RWPE2 (cell line): ENCODE measurements at regions not wholly inside any gene's neighbourhood (a gene's known extent, or its start where the extent isn't known, plus 50 kb on each side); places are given as distances from the start of the nearest gene placed in this dataset.

Experiments used
- ATAC-seq: fragments of 200-7000 bp; cut with Tn5 transposase; 3 replicates; pipeline ENCODE4 v1.9.1; 2021; ENCODE audit warnings: low read depth
- DNase-seq: peaks from one replicate; pipeline ENCODE4 v3.0.0-alpha.2; 2020; ENCODE audit warnings: low spot score
- H3K27ac ChIP-seq: fragments of 450-650 bp; 2 replicates; pipeline ENCODE4 v1.5.1; 2017; ENCODE audit warnings: mild to moderate bottlenecking; ENCODE audit not compliant: poor library complexity, severe bottlenecking
- H3K27me3 ChIP-seq: fragments of 250-450 bp; sonication (Bioruptor Pico); 2 replicates; pipeline ENCODE4 v1.5.1; 2021; ENCODE audit warnings: mild to moderate bottlenecking, moderate library complexity; ENCODE audit not compliant: insufficient read depth, poor library complexity, severe bottlenecking
- H3K36me3 ChIP-seq: fragments of 250-450 bp; sonication (Bioruptor Pico); 2 replicates; pipeline ENCODE4 v1.5.1; 2020; ENCODE audit warnings: low read depth, mild to moderate bottlenecking, moderate library complexity
- H3K4me1 ChIP-seq: fragments of 250-450 bp; sonication (Bioruptor Pico); 2 replicates; pipeline ENCODE4 v1.5.1; 2021; ENCODE audit warnings: mild to moderate bottlenecking, moderate library complexity; ENCODE audit not compliant: insufficient read depth, poor library complexity, severe bottlenecking
- H3K4me3 ChIP-seq: fragments of 250-450 bp; sonication (Bioruptor Pico); 2 replicates; pipeline ENCODE4 v1.5.1; 2021; ENCODE audit warnings: mild to moderate bottlenecking, moderate library complexity; ENCODE audit not compliant: severe bottlenecking
- H3K9me3 ChIP-seq: fragments of 250-450 bp; sonication (Bioruptor Pico); 2 replicates; pipeline ENCODE4 v1.5.1; 2021; ENCODE audit warnings: mild to moderate bottlenecking, moderate library complexity; ENCODE audit not compliant: severe bottlenecking
- CTCF ChIP-seq: fragments of 450-650 bp; IDR thresholded peaks from one replicate; pipeline ENCODE4 v1.5.1; 2017; ENCODE audit warnings: mild to moderate bottlenecking, moderate library complexity; ENCODE audit not compliant: poor library complexity, severe bottlenecking

- TF ChIP-seq CTCF = no peak
- DNase-seq = no peak
- H3K36me3 ChIP-seq = peaks cover 45% of the 10 kb centered on the region
These were observed 299.7 kb upstream of the RGS6 start for GRCh38 chr14:71632440-71632946.

GRCh38 chr14:71636076-71636475, 296.2 kb upstream of the RGS6 start:
- no peak for TF ChIP-seq CTCF
- Histone ChIP-seq H3K4me3 (no peak overlapping the region), H3K27ac (no peak overlapping the region), H3K9me3 (no peaks in the 10 kb centered on the region), H3K36me3 (peaks cover 34% of the 10 kb centered on the region), H3K27me3 (no peaks in the 10 kb centered on the region), H3K4me1 (no peaks in the 10 kb centered on the region)
- ATAC-seq (no peak), DNase-seq (no peak)

More at GRCh38 chr14:71632440-71632946, 299.7 kb upstream of the RGS6 start:
- H3K4me1 ChIP-seq = no peaks in the 10 kb centered on the region
- H3K9me3 ChIP-seq = no peaks in the 10 kb centered on the region
- no peak overlapping the region for H3K27ac ChIP-seq
- ATAC-seq = no peak
- H3K27me3 ChIP-seq = no peaks in the 10 kb centered on the region
- no peak overlapping the region for H3K4me3 ChIP-seq

GRCh38 chr14:71636820-71637471, 295.3 kb upstream of the RGS6 start:
- H3K27me3 ChIP-seq = no peaks in the 10 kb centered on the region
- no peaks in the 10 kb centered on the region for H3K9me3 ChIP-seq
- no peak overlapping the region for H3K27ac ChIP-seq
- H3K4me1 ChIP-seq = no peaks in the 10 kb centered on the region
- TF ChIP-seq CTCF = no peak
- ATAC-seq (no peak), DNase-seq (no peak)
- H3K36me3 ChIP-seq = peaks cover 25% of the 10 kb centered on the region
- H3K4me3 ChIP-seq = no peak overlapping the region

- no peak for DNase-seq
- Histone ChIP-seq H3K27me3 (no peaks in the 10 kb centered on the region), H3K27ac (no peak overlapping the region), H3K9me3 (no peaks in the 10 kb centered on the region), H3K4me3 (no peak overlapping the region), H3K4me1 (no peaks in the 10 kb centered on the region), H3K36me3 (peaks cover 19% of the 10 kb centered on the region)
- ATAC-seq = no peak
- TF ChIP-seq CTCF = no peak
These were observed 293.6 kb upstream of the RGS6 start for GRCh38 chr14:71638523-71639196.

GRCh38 chr14:71642715-71643114, 289.5 kb upstream of the RGS6 start:
- no peaks in the 10 kb centered on the region for H3K27me3 ChIP-seq
- DNase-seq (no peak), ATAC-seq (no peak)
- TF ChIP-seq CTCF = no peak
- H3K36me3 ChIP-seq = peaks cover 4% of the 10 kb centered on the region; the same call in 1 of the 2 replicates
- H3K27ac ChIP-seq = no peak overlapping the region
- peaks cover 13% of the 10 kb centered on the region for H3K4me1 ChIP-seq
- no peaks in the 10 kb centered on the region for H3K9me3 ChIP-seq
- no peak overlapping the region for H3K4me3 ChIP-seq
